ENCODE measurements at regions not wholly inside any gene's neighbourhood (a gene's known extent, or its start where the extent isn't known, plus 50 kb on each side); places are given as distances from the start of the nearest gene placed in this dataset.

DNA sequence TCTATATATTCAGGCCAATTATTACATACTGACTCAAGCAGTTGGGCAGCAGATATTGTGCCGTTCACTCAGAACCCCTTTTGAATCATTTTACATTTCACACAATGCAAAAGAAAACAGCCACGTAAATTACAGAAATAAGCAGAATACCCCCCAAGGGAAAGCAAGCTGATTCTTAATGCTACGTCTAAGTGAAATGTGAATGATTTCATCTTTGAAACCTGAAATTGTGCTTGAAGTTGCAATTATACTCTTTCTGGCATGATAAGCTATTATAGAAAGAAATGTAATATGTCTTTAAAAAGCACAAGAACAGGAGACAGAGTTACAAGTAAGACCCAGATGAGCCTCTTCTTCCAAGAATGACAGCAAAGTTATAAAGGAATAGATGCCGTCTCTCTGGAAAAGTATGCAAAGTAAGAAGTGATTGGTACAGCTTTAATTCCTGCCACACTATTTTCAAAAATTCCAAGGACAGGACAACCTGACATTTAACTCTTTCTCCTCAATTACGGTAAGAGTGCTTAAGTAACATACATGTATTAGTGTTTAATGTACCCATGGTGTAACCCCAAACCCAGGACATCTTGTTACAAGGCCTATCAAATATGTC is 891.5 kb upstream of the ADGRL2 start:
- H3K4me1 Mint-ChIP-seq (ENCODE audit: low read depth) = peaks cover 8% of the 10 kb centered on the region
- H3K27ac Mint-ChIP-seq = no peak overlapping the region
- H3K36me3 Mint-ChIP-seq (ENCODE audit: low read depth) = no peaks in the 10 kb centered on the region
- intact Hi-C loops (cut with micrococcal nuclease) = no loop called here
- no peak overlapping the region for H3K4me3 Mint-ChIP-seq
- H3K9me3 Mint-ChIP-seq = no peaks in the 10 kb centered on the region
- no peaks in the 10 kb centered on the region for H3K27me3 Mint-ChIP-seq

GRCh38 chr1:80896781-80897356 is 903.9 kb upstream of the ADGRL2 start:
- Mint-ChIP-seq H3K4me1 (ENCODE audit: low read depth) (peaks cover 12% of the 10 kb centered on the region), H3K4me3 (no peak overlapping the region), H3K27me3 (no peaks in the 10 kb centered on the region), H3K36me3 (ENCODE audit: low read depth) (no peaks in the 10 kb centered on the region), H3K27ac (no peak overlapping the region), H3K9me3 (no peaks in the 10 kb centered on the region)
- intact Hi-C loops (cut with micrococcal nuclease) = no loop called here

- Mint-ChIP-seq H3K9me3 (no peaks in the 10 kb centered on the region), H3K4me3 (no peak overlapping the region), H3K27me3 (no peaks in the 10 kb centered on the region), H3K4me1 (ENCODE audit: low read depth) (peaks cover 12% of the 10 kb centered on the region), H3K27ac (no peak overlapping the region), H3K36me3 (ENCODE audit: low read depth) (no peaks in the 10 kb centered on the region)
- intact Hi-C loops (cut with micrococcal nuclease) = no loop called here
Measured at GRCh38 chr1:80894921-80895320, 905.8 kb upstream of the ADGRL2 start.

DNA sequence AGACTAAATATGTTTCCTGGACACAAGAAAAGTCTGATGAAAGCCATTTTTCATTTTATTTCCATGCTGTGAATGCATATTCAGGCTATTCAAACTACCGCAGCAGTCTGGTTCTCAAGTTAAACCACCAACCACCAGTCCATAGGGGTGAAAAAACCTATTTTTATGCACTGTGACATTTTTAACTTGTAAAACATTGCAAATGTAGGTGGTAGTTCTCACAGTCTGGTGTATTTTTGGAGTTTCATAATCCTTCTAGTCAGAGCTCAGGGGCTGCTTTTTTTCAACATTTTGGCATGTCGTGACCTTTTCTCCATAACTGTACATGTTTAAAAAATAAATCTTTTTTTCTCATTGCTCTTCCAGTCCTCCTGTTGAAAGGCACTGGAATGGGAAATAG is 907.6 kb upstream of the ADGRL2 start:
- peaks cover 12% of the 10 kb centered on the region for H3K4me1 Mint-ChIP-seq (ENCODE audit: low read depth)
- intact Hi-C loops (cut with micrococcal nuclease) = no loop called here
- H3K4me3 Mint-ChIP-seq = no peak overlapping the region
- H3K9me3 Mint-ChIP-seq = no peaks in the 10 kb centered on the region
- H3K27ac Mint-ChIP-seq = no peak overlapping the region
- H3K27me3 Mint-ChIP-seq = no peaks in the 10 kb centered on the region
- no peaks in the 10 kb centered on the region for H3K36me3 Mint-ChIP-seq (ENCODE audit: low read depth)

GRCh38 chr1:80892539-80892938 is 908.2 kb upstream of the ADGRL2 start:
- Mint-ChIP-seq H3K4me3 (no peak overlapping the region), H3K36me3 (ENCODE audit: low read depth) (no peaks in the 10 kb centered on the region), H3K4me1 (ENCODE audit: low read depth) (peaks cover 12% of the 10 kb centered on the region), H3K27ac (no peak overlapping the region), H3K9me3 (no peaks in the 10 kb centered on the region), H3K27me3 (no peaks in the 10 kb centered on the region)
- intact Hi-C loops (cut with micrococcal nuclease) = no loop called here

DNA sequence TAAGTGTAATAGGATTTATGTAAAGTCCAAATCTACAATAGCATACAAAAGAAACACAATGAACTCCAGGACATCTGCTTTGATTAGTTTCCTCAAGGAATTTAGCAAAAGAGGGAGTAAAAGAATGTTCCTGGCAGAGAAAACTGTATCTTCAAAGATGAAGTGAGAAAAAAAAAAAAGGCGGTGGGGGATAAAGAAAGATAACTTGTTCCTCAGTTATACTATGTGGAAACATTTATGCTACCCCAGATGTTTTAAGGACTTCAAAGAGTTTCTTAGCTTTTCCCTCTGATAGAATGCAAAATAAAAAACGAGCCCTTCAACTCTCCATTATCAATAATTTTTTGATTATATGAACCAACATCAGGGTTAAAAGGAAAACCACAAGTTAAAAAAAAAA is 908.9 kb upstream of the ADGRL2 start:
- H3K36me3 Mint-ChIP-seq (ENCODE audit: low read depth) = no peaks in the 10 kb centered on the region
- no peaks in the 10 kb centered on the region for H3K27me3 Mint-ChIP-seq
- no peak overlapping the region for H3K27ac Mint-ChIP-seq
- H3K4me1 Mint-ChIP-seq (ENCODE audit: low read depth) = peaks cover 12% of the 10 kb centered on the region
- no peaks in the 10 kb centered on the region for H3K9me3 Mint-ChIP-seq
- intact Hi-C loops (cut with micrococcal nuclease) = no loop called here
- H3K4me3 Mint-ChIP-seq = no peak overlapping the region

- H3K9me3 Mint-ChIP-seq = no peaks in the 10 kb centered on the region
- no peaks in the 10 kb centered on the region for H3K27me3 Mint-ChIP-seq
- no peak overlapping the region for H3K27ac Mint-ChIP-seq
- H3K36me3 Mint-ChIP-seq (ENCODE audit: low read depth) = no peaks in the 10 kb centered on the region
- H3K4me3 Mint-ChIP-seq = no peak overlapping the region
- H3K4me1 Mint-ChIP-seq (ENCODE audit: low read depth) = no peaks in the 10 kb centered on the region
- intact Hi-C loops (cut with micrococcal nuclease) = no loop called here
Measured at GRCh38 chr1:80882553-80882952, 918.2 kb upstream of the ADGRL2 start.

DNA sequence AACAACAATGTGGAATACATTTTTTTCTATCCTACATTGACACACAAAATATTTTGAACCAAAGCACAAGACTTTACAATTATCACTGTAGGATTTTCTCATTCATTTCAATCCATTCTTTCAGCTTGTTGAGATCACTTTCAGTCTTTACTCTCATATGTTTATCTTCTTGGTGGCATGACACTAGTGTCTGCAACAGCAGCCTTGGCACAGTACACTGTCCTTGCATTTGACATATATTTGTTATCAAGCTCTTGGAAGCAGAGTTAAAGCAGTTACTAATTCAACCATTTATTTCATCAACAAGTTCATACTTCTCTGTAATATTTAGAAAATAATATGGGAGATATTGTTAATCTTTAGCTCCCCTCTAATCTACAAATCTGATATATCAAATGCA is 922.4 kb upstream of the ADGRL2 start:
- intact Hi-C loops (cut with micrococcal nuclease) = no loop called here
- no peaks in the 10 kb centered on the region for H3K27me3 Mint-ChIP-seq
- H3K27ac Mint-ChIP-seq = no peak overlapping the region
- H3K4me3 Mint-ChIP-seq = no peak overlapping the region
- no peaks in the 10 kb centered on the region for H3K4me1 Mint-ChIP-seq (ENCODE audit: low read depth)
- H3K9me3 Mint-ChIP-seq = no peaks in the 10 kb centered on the region
- H3K36me3 Mint-ChIP-seq (ENCODE audit: low read depth) = no peaks in the 10 kb centered on the region

- Mint-ChIP-seq H3K9me3 (no peaks in the 10 kb centered on the region), H3K36me3 (ENCODE audit: low read depth) (no peaks in the 10 kb centered on the region), H3K27ac (no peak overlapping the region), H3K27me3 (no peaks in the 10 kb centered on the region), H3K4me1 (ENCODE audit: low read depth) (no peaks in the 10 kb centered on the region), H3K4me3 (no peak overlapping the region)
- intact Hi-C loops (cut with micrococcal nuclease) = no loop called here
Measured at GRCh38 chr1:80876035-80876434, 924.7 kb upstream of the ADGRL2 start.

DNA sequence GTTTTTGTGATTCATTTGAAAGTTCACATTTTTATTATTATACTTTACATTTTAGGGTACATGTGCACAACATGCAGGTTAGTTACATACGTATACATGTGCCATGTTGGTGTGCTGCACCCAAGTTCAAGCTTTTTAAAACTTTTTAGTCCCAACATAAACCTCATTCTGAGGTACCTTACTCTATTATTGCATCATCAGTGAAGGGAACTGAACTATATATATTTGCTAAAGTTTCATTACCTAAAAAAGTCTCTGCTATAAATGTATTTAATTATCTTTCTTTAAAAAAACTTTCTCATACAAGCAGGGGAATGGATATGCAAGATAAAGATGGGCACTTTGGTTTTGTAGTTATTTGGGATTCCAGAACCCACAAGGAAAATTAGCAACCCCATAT is 931.4 kb upstream of the ADGRL2 start:
- Mint-ChIP-seq H3K27me3 (no peaks in the 10 kb centered on the region), H3K4me1 (ENCODE audit: low read depth) (no peaks in the 10 kb centered on the region), H3K36me3 (ENCODE audit: low read depth) (no peaks in the 10 kb centered on the region), H3K4me3 (no peak overlapping the region), H3K9me3 (no peaks in the 10 kb centered on the region), H3K27ac (no peak overlapping the region)
- intact Hi-C loops (cut with micrococcal nuclease) = no loop called here

GRCh38 chr1:80847904-80848303 is 952.8 kb upstream of the ADGRL2 start:
- Mint-ChIP-seq H3K9me3 (peaks cover 30% of the 10 kb centered on the region), H3K36me3 (ENCODE audit: low read depth) (no peaks in the 10 kb centered on the region), H3K4me3 (no peak overlapping the region), H3K4me1 (ENCODE audit: low read depth) (no peaks in the 10 kb centered on the region), H3K27ac (no peak overlapping the region), H3K27me3 (no peaks in the 10 kb centered on the region)
- intact Hi-C loops (cut with micrococcal nuclease) = no loop called here

DNA sequence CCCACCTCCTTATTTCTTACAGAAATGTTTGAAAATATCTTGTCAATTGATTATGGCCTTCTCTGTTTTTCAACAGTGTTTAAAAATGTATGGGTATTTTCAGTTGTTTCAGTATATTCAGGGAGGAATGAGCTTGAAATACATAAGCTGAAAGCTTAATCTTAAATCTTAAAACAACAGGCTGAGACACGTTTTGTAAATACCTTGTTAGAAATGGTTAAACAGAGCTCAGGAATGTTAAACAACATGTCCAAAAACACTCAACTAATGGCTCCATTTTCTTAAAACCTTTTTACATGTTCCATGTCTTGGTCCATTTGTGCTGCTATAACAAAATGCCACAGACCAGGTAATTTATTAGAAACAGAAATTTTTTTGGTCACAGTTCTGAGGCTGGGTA is 953.8 kb upstream of the ADGRL2 start:
- no peaks in the 10 kb centered on the region for H3K36me3 Mint-ChIP-seq (ENCODE audit: low read depth)
- no peak overlapping the region for H3K4me3 Mint-ChIP-seq
- H3K27ac Mint-ChIP-seq = no peak overlapping the region
- intact Hi-C loops (cut with micrococcal nuclease) = no loop called here
- peaks cover 34% of the 10 kb centered on the region for H3K9me3 Mint-ChIP-seq
- no peaks in the 10 kb centered on the region for H3K27me3 Mint-ChIP-seq
- H3K4me1 Mint-ChIP-seq (ENCODE audit: low read depth) = no peaks in the 10 kb centered on the region

DNA sequence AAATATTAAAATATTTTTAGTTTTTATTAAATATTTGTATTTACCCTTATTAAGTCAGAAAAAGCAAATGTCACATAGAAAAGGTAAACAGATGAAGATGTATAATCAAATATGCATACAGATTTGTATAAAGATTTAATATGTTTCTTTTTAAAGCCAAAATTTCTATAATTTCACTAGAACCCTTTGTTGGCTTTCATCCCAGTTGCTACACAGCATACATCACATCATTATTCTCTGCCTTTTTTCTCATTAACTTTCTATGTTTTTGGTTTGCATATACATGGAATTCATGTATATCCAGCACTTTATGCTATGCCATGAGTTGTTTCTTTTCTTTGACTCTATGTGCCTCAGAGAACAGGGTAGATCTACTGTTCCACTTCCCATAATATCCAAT is 957.9 kb upstream of the ADGRL2 start:
- intact Hi-C loops (cut with micrococcal nuclease) = no loop called here
- Mint-ChIP-seq H3K36me3 (ENCODE audit: low read depth) (no peaks in the 10 kb centered on the region), H3K9me3 (peaks cover 44% of the 10 kb centered on the region), H3K4me3 (no peak overlapping the region), H3K27ac (no peak overlapping the region), H3K4me1 (ENCODE audit: low read depth) (no peaks in the 10 kb centered on the region), H3K27me3 (no peaks in the 10 kb centered on the region)

DNA sequence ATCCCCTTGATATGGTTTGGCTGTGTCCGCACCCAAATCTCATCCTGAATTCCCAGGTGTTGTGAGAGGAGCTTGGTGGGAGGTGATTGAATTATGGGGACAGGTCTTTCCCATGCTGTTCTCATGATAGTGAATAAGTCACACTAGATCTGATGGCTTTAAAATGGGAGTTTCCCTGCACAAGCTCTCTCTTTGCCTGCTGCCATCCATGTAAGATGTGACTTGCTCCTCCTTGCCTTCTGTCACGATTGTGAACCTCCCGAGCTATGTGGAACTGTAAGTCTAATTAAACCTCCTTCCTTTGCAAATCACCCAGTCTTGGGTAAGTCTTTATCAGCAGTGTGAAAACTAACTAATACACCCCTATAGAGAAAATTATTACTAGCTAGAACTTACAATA is 959.5 kb upstream of the ADGRL2 start:
- no peaks in the 10 kb centered on the region for H3K4me1 Mint-ChIP-seq (ENCODE audit: low read depth)
- no peaks in the 10 kb centered on the region for H3K27me3 Mint-ChIP-seq
- peaks cover 43% of the 10 kb centered on the region for H3K9me3 Mint-ChIP-seq
- no peak overlapping the region for H3K27ac Mint-ChIP-seq
- intact Hi-C loops (cut with micrococcal nuclease) = no loop called here
- no peaks in the 10 kb centered on the region for H3K36me3 Mint-ChIP-seq (ENCODE audit: low read depth)
- H3K4me3 Mint-ChIP-seq = no peak overlapping the region

DNA sequence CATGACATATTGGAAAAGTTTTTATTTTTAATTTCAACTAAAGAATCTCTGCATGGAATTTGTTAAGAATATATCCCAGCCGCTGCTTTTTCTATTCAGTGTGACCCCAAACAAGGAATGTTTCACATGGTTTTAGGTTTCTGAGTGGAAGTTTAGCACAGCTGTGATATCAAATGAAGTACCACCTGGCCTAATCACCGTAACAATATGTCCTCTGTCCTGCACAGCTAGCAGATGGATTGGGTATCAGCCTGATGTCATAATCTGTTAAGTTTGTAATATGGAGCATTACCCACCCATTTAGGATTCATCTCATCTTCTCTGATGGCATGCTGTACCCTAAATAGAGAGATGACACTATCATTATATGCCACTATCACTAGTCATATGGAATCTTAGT is 963.7 kb upstream of the ADGRL2 start:
- Mint-ChIP-seq H3K4me3 (no peak overlapping the region), H3K27ac (no peak overlapping the region), H3K9me3 (peaks cover 34% of the 10 kb centered on the region), H3K27me3 (no peaks in the 10 kb centered on the region), H3K36me3 (ENCODE audit: low read depth) (no peaks in the 10 kb centered on the region), H3K4me1 (ENCODE audit: low read depth) (no peaks in the 10 kb centered on the region)
- intact Hi-C loops (cut with micrococcal nuclease) = no loop called here

Measured in dendritic cell treated with granulocyte-macrophage colony-stimulating factor and Interleukin-4, amounts not matched to agents 40 ng/mL and 50 ng/mL, for 4 days (primary cell).